ENCODE measurements at regions not wholly inside any gene's neighbourhood (a gene's known extent, or its start where the extent isn't known, plus 50 kb on each side); places are given as distances from the start of the nearest gene placed in this dataset.

GRCh38 chr2:118549503-118549902, 297.9 kb downstream of the EN1 start:
- Mint-ChIP-seq H3K9me3 (ENCODE audit: unreplicated experiment) (peaks cover 2% of the 10 kb centered on the region), H3K4me3 (ENCODE audit: unreplicated experiment) (no peak overlapping the region), H3K4me1 (ENCODE audit: low read depth, unreplicated experiment) (no peaks in the 10 kb centered on the region), H3K27ac (ENCODE audit: unreplicated experiment) (no peak overlapping the region), H3K36me3 (ENCODE audit: low read depth, unreplicated experiment) (no peaks in the 10 kb centered on the region), H3K27me3 (ENCODE audit: low read depth, unreplicated experiment) (peaks cover 9% of the 10 kb centered on the region)
- Histone ChIP-seq H3K4me2 (ENCODE audit: low read length) (no peak overlapping the region), H3K9me3 (ENCODE audit: insufficient read depth, low read depth, low read length) (no peaks in the 10 kb centered on the region), H2AFZ (ENCODE audit: low read depth, low read length) (no peak overlapping the region), H3K27ac (ENCODE audit: low read depth, low read length) (no peak overlapping the region), H3K9ac (ENCODE audit: low read length) (no peak overlapping the region), H3K27me3 (ENCODE audit: insufficient read depth, low read length) (peaks cover 2% of the 10 kb centered on the region), H4K20me1 (ENCODE audit: insufficient read depth, low read length) (no peaks in the 10 kb centered on the region), H3K4me1 (ENCODE audit: insufficient read depth, low read length) (no peaks in the 10 kb centered on the region), H3K4me3 (ENCODE audit: insufficient read depth, low read depth, low read length) (no peak overlapping the region), H3K79me2 (ENCODE audit: insufficient read depth, low read length) (no peaks in the 10 kb centered on the region), H3K36me3 (ENCODE audit: insufficient read depth, low read length) (no peaks in the 10 kb centered on the region)
- TF ChIP-seq CTCF (IDR thresholded peaks at IDR 0.05; ENCODE audit: insufficient read depth, low read depth, low read length) (no peak), EZH2 (IDR thresholded peaks at IDR 0.05; ENCODE audit: insufficient read depth, low read length) (no peak)
- DNase-seq (ENCODE audit: low read depth) (no peak), FAIRE-seq (no peak)

GRCh38 chr2:118548880-118549488, 298.5 kb downstream of the EN1 start:
- Histone ChIP-seq H3K9ac (ENCODE audit: low read length) (no peak overlapping the region), H3K4me3 (ENCODE audit: insufficient read depth, low read depth, low read length) (no peak overlapping the region), H3K9me3 (ENCODE audit: insufficient read depth, low read depth, low read length) (no peaks in the 10 kb centered on the region), H4K20me1 (ENCODE audit: insufficient read depth, low read length) (no peaks in the 10 kb centered on the region), H2AFZ (ENCODE audit: low read depth, low read length) (no peak overlapping the region), H3K27ac (ENCODE audit: low read depth, low read length) (no peak overlapping the region), H3K36me3 (ENCODE audit: insufficient read depth, low read length) (no peaks in the 10 kb centered on the region), H3K4me2 (ENCODE audit: low read length) (no peak overlapping the region), H3K79me2 (ENCODE audit: insufficient read depth, low read length) (no peaks in the 10 kb centered on the region), H3K27me3 (ENCODE audit: insufficient read depth, low read length) (peaks cover 2% of the 10 kb centered on the region), H3K4me1 (ENCODE audit: insufficient read depth, low read length) (no peaks in the 10 kb centered on the region)
- TF ChIP-seq CTCF (IDR thresholded peaks at IDR 0.05; ENCODE audit: insufficient read depth, low read depth, low read length) (no peak), EZH2 (IDR thresholded peaks at IDR 0.05; ENCODE audit: insufficient read depth, low read length) (no peak)
- Mint-ChIP-seq H3K27ac (ENCODE audit: unreplicated experiment) (no peak overlapping the region), H3K27me3 (ENCODE audit: low read depth, unreplicated experiment) (peaks cover 9% of the 10 kb centered on the region), H3K4me3 (ENCODE audit: unreplicated experiment) (no peak overlapping the region), H3K36me3 (ENCODE audit: low read depth, unreplicated experiment) (no peaks in the 10 kb centered on the region), H3K4me1 (ENCODE audit: low read depth, unreplicated experiment) (no peaks in the 10 kb centered on the region), H3K9me3 (ENCODE audit: unreplicated experiment) (peaks cover 2% of the 10 kb centered on the region)
- FAIRE-seq = no peak
- DNase-seq (ENCODE audit: low read depth) = no peak

- TF ChIP-seq EZH2 (IDR thresholded peaks at IDR 0.05; ENCODE audit: insufficient read depth, low read length) (no peak), CTCF (IDR thresholded peaks at IDR 0.05; ENCODE audit: insufficient read depth, low read depth, low read length) (peak; percentile 41)
- H3K9me3 Mint-ChIP-seq (ENCODE audit: unreplicated experiment) = peaks cover 12% of the 10 kb centered on the region
- H3K9ac ChIP-seq (ENCODE audit: low read length) = no peak overlapping the region
- H4K20me1 ChIP-seq (ENCODE audit: insufficient read depth, low read length) = no peaks in the 10 kb centered on the region
- peaks cover 18% of the 10 kb centered on the region for H3K27me3 Mint-ChIP-seq (ENCODE audit: low read depth, unreplicated experiment)
- H3K79me2 ChIP-seq (ENCODE audit: insufficient read depth, low read length) = no peaks in the 10 kb centered on the region
- no peaks in the 10 kb centered on the region for H3K9me3 ChIP-seq (ENCODE audit: insufficient read depth, low read depth, low read length)
- H2AFZ ChIP-seq (ENCODE audit: low read depth, low read length) = no peak overlapping the region
- no peak overlapping the region for H3K27ac ChIP-seq (ENCODE audit: low read depth, low read length)
- H3K27ac Mint-ChIP-seq (ENCODE audit: unreplicated experiment) = no peak overlapping the region
- no peak overlapping the region for H3K4me2 ChIP-seq (ENCODE audit: low read length)
- no peak for FAIRE-seq
- peak; percentile 25 for DNase-seq (ENCODE audit: low read depth)
- no peaks in the 10 kb centered on the region for H3K36me3 ChIP-seq (ENCODE audit: insufficient read depth, low read length)
- H3K4me1 ChIP-seq (ENCODE audit: insufficient read depth, low read length) = no peaks in the 10 kb centered on the region
- no peaks in the 10 kb centered on the region for H3K4me1 Mint-ChIP-seq (ENCODE audit: low read depth, unreplicated experiment)
- H3K27me3 ChIP-seq (ENCODE audit: insufficient read depth, low read length) = peaks cover 5% of the 10 kb centered on the region
- H3K36me3 Mint-ChIP-seq (ENCODE audit: low read depth, unreplicated experiment) = peaks cover 4% of the 10 kb centered on the region
- H3K4me3 Mint-ChIP-seq (ENCODE audit: unreplicated experiment) = no peak overlapping the region
- no peak overlapping the region for H3K4me3 ChIP-seq (ENCODE audit: insufficient read depth, low read depth, low read length)
These were observed 308.2 kb downstream of the EN1 start for GRCh38 chr2:118539290-118539689.
